ENCODE measurements at regions not wholly inside any gene's neighbourhood (a gene's known extent, or its start where the extent isn't known, plus 50 kb on each side); places are given as distances from the start of the nearest gene placed in this dataset.
A peak's percentile ranks its signal among the peaks of the same experiment; 100 is the strongest.

DNA sequence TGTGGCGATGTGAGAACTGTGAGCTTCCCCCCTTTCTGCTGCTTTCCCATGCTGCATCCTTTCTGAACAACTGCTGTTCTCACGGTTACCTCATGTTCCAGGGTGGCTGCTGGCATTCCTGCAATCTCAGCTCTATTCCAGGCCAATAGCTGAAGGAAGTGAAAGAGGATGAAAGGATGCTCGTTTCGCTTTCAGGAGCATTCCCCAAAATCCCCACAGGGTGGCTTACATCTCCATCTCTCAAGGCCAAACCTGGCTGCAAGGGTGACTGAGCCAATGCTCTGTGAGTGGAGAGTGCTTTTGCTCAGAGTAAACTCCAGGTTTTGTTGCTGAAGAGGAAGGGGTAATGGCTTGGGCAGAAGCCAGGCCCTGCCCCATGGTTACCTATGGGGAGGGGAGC is 848.2 kb downstream of the BRD1 start:
- Histone ChIP-seq H3K4me2 (ENCODE audit: low read length) (no peak overlapping the region), H3F3A (ENCODE audit: control insufficient read depth, insufficient read depth) (no peaks in the 10 kb centered on the region), H3K4me3 (ENCODE audit: low read length) (no peak overlapping the region), H3K79me2 (ENCODE audit: control insufficient read depth, low read length) (no peaks in the 10 kb centered on the region), H4K20me1 (ENCODE audit: control insufficient read depth, insufficient read depth, low read depth, low read length) (no peaks in the 10 kb centered on the region), H3K27ac (ENCODE audit: low read depth, low read length) (no peak overlapping the region), H3K36me3 (ENCODE audit: control insufficient read depth, low read length) (no peaks in the 10 kb centered on the region), H3K9me3 (ENCODE audit: control insufficient read depth, insufficient read depth, low read length) (no peaks in the 10 kb centered on the region), H3K9me2 (replicated peaks; ENCODE audit: control insufficient read depth, low read length) (no peaks in the 10 kb centered on the region), H3K27me3 (ENCODE audit: control insufficient read depth, low read length) (no peaks in the 10 kb centered on the region), H3K4me1 (ENCODE audit: control insufficient read depth, low read length) (no peaks in the 10 kb centered on the region)
- TF ChIP-seq EZH2phosphoT487 (IDR thresholded peaks at IDR 0.05; ENCODE audit: borderline replicate concordance, low read length) = no peak
- TF ChIP-seq, protein P1, sequence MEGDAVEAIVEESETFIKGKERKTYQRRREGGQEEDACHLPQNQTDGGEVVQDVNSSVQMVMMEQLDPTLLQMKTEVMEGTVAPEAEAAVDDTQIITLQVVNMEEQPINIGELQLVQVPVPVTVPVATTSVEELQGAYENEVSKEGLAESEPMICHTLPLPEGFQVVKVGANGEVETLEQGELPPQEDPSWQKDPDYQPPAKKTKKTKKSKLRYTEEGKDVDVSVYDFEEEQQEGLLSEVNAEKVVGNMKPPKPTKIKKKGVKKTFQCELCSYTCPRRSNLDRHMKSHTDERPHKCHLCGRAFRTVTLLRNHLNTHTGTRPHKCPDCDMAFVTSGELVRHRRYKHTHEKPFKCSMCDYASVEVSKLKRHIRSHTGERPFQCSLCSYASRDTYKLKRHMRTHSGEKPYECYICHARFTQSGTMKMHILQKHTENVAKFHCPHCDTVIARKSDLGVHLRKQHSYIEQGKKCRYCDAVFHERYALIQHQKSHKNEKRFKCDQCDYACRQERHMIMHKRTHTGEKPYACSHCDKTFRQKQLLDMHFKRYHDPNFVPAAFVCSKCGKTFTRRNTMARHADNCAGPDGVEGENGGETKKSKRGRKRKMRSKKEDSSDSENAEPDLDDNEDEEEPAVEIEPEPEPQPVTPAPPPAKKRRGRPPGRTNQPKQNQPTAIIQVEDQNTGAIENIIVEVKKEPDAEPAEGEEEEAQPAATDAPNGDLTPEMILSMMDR (IDR thresholded peaks at IDR 0.05; ENCODE audit: low read depth, low read length, poor library complexity, severe bottlenecking) = peak; percentile 40

DNA sequence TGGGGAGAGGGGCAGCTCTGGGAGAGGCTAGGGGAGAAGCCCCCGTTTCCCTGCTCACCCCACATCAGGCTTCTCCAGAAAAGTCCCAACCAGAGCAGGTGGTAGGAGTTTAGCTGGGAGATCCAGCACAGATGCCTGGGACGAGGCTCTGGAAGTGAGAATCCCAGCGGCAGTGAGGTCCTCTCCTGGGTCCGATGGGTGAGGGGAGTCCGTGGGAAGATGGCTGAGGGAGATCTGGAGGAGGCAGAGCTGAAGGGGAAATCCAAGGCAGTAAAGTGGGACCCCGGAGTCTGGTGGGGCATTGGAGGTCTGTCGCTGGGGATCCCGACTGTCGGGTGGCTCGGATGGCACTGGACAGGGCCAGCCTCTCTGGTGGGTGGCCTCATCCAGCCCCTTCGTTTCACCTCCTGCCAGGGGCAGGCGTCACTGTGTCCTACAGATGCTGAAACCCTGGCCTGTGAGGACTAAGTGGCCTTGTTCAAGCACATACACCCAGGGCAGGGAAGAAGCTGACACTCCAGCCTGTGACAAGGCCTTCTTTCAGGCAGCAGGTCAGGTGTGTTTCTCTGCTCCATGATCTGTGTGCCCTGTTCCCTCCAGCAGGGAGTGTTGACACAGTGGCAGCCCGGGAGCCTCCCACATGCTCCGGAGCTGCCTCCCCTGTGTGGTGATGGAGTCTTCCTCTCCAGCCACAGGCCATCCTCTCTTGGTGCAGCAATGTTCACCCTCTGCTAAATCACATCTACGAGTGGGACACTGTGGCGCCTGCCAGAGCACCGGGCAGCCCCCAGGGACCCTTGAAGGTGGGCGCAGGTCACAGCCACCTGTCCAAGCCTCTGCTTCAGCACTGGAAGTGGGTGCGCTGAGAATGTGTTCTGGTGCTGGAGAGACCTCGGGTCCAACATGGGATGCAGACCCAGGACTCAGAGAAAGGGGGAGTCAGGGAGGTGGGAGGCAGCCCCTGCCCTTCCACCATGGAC is 850.8 kb downstream of the BRD1 start:
- no peaks in the 10 kb centered on the region for H4K20me1 ChIP-seq (ENCODE audit: control insufficient read depth, insufficient read depth, low read depth, low read length)
- H3K27me3 ChIP-seq (ENCODE audit: control insufficient read depth, low read length) = no peaks in the 10 kb centered on the region
- H3K9me2 ChIP-seq (replicated peaks; ENCODE audit: control insufficient read depth, low read length) = no peaks in the 10 kb centered on the region
- H3F3A ChIP-seq (ENCODE audit: control insufficient read depth, insufficient read depth) = no peaks in the 10 kb centered on the region
- TF ChIP-seq, protein P1 (IDR thresholded peaks at IDR 0.05; ENCODE audit: low read depth, low read length, poor library complexity, severe bottlenecking) = no peak
- no peaks in the 10 kb centered on the region for H3K36me3 ChIP-seq (ENCODE audit: control insufficient read depth, low read length)
- H3K4me1 ChIP-seq (ENCODE audit: control insufficient read depth, low read length) = no peaks in the 10 kb centered on the region
- H3K27ac ChIP-seq (ENCODE audit: low read depth, low read length) = no peak overlapping the region
- no peak overlapping the region for H3K4me3 ChIP-seq (ENCODE audit: low read length)
- H3K9me3 ChIP-seq (ENCODE audit: control insufficient read depth, insufficient read depth, low read length) = no peaks in the 10 kb centered on the region
- no peak overlapping the region for H3K4me2 ChIP-seq (ENCODE audit: low read length)
- no peaks in the 10 kb centered on the region for H3K79me2 ChIP-seq (ENCODE audit: control insufficient read depth, low read length)

DNA sequence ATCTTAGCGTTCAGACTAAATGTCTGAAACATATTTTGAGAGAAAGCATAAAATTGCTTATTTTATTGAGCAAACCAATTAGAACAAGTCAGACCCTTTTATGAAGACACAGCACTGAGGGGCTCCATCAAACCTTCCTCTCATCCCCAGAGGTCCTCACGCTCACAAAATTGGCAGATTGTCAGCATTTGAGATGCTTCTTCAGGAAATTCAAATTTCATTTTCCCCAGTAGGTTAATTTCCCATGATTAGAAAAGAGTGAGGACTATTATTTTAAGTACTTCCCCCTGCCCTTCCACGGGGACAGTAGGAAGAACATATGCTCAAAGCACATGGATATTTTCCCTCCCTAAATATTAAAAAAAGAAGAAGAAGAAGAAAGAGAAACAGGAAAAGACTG is 851.8 kb downstream of the BRD1 start:
- H3K4me3 ChIP-seq (ENCODE audit: low read length) = no peak overlapping the region
- H4K20me1 ChIP-seq (ENCODE audit: control insufficient read depth, insufficient read depth, low read depth, low read length) = no peaks in the 10 kb centered on the region
- H3K27ac ChIP-seq (ENCODE audit: low read depth, low read length) = no peak overlapping the region
- H3K36me3 ChIP-seq (ENCODE audit: control insufficient read depth, low read length) = no peaks in the 10 kb centered on the region
- no peak overlapping the region for H3K4me2 ChIP-seq (ENCODE audit: low read length)
- no peaks in the 10 kb centered on the region for H3K9me3 ChIP-seq (ENCODE audit: control insufficient read depth, insufficient read depth, low read length)
- no peaks in the 10 kb centered on the region for H3F3A ChIP-seq (ENCODE audit: control insufficient read depth, insufficient read depth)
- TF ChIP-seq EZH2phosphoT487 (IDR thresholded peaks at IDR 0.05; ENCODE audit: borderline replicate concordance, low read length) = no peak
- TF ChIP-seq, protein P1 (IDR thresholded peaks at IDR 0.05; ENCODE audit: low read depth, low read length, poor library complexity, severe bottlenecking) = no peak
- H3K9me2 ChIP-seq (replicated peaks; ENCODE audit: control insufficient read depth, low read length) = no peaks in the 10 kb centered on the region
- 0 out of 2 replicates have a peak, but pooled peaks cover 3% of the 10 kb centered on the region for H3K27me3 ChIP-seq (ENCODE audit: control insufficient read depth, low read length)
- no peaks in the 10 kb centered on the region for H3K4me1 ChIP-seq (ENCODE audit: control insufficient read depth, low read length)
- no peaks in the 10 kb centered on the region for H3K79me2 ChIP-seq (ENCODE audit: control insufficient read depth, low read length)
